Activated CD4-positive, alpha-beta memory T cell treated with anti-CD3 and anti-CD28 coated beads for 36 hours (primary cell): ENCODE measurements at regions not wholly inside any gene's neighbourhood (a gene's known extent, or its start where the extent isn't known, plus 50 kb on each side); places are given as distances from the start of the nearest gene placed in this dataset.
"Not testable (repeated sequence)": the region's sequence is repeated elsewhere in the genome, so short reads cannot be mapped to it uniquely, and the experiment has no call there.

Experiments used
- CTCF ChIA-PET: fragments of 350-600 bp; sonication (Branson Sonifier 250); formaldehyde crosslinking; loops from one replicate; lab custom pipeline; 2021; ENCODE audit warnings: antibody characterized with exemption, inconsistent platforms; lab: Charles Lee
- POLR2A ChIA-PET: fragments of 350-600 bp; sonication (Branson Sonifier 250); formaldehyde crosslinking; loops from one replicate; lab custom pipeline; 2021; ENCODE audit warnings: antibody characterized with exemption; lab: Charles Lee
- DNase-seq: peaks from one replicate; pipeline ENCODE4 v3.0.0-alpha.2; 2020
- H3K27ac Mint-ChIP-seq: one replicate; pipeline ENCODE4 v1.8.0; 2021; ENCODE audit warnings: mixed read lengths
- H3K27me3 Mint-ChIP-seq: one replicate; pipeline ENCODE4 v1.8.0; 2021; ENCODE audit warnings: mixed read lengths
- H3K36me3 Mint-ChIP-seq: one replicate; pipeline ENCODE4 v1.8.0; 2021; ENCODE audit warnings: mixed read lengths
- H3K4me1 Mint-ChIP-seq: one replicate; pipeline ENCODE4 v1.8.0; 2021; ENCODE audit warnings: low read depth, mixed read lengths
- H3K4me3 Mint-ChIP-seq: one replicate; pipeline ENCODE4 v1.8.0; 2021; ENCODE audit warnings: mild to moderate bottlenecking, mixed read lengths
- H3K9me3 Mint-ChIP-seq: one replicate; pipeline ENCODE4 v1.8.0; 2021; ENCODE audit warnings: mixed read lengths
- intact Hi-C: fragments of 100-400 bp; cut with micrococcal nuclease; formaldehyde crosslinking; loops from one replicate; pipeline ENCODE4 v1.15.1; 2023

GRCh38 chr21:9724542-9724941 is 796.8 kb upstream of the TPTE start:
- H3K27me3 Mint-ChIP-seq, H3K36me3 Mint-ChIP-seq, CTCF ChIA-PET, POLR2A ChIA-PET, H3K4me1 Mint-ChIP-seq, DNase-seq, H3K27ac Mint-ChIP-seq, H3K4me3 Mint-ChIP-seq, intact Hi-C loops: not testable (repeated sequence)
- peaks cover 18% of the 10 kb centered on the region for H3K9me3 Mint-ChIP-seq

- H3K27ac Mint-ChIP-seq, intact Hi-C loops, H3K4me3 Mint-ChIP-seq, DNase-seq, CTCF ChIA-PET, H3K36me3 Mint-ChIP-seq, H3K27me3 Mint-ChIP-seq, H3K4me1 Mint-ChIP-seq, POLR2A ChIA-PET: not testable (repeated sequence)
- peaks cover 20% of the 10 kb centered on the region for H3K9me3 Mint-ChIP-seq
These were observed 794.2 kb upstream of the TPTE start for GRCh38 chr21:9727187-9727586.

GRCh38 chr21:9728219-9728992 is 793.0 kb upstream of the TPTE start:
- intact Hi-C loops, CTCF ChIA-PET, POLR2A ChIA-PET, H3K27ac Mint-ChIP-seq, DNase-seq, H3K4me1 Mint-ChIP-seq, H3K27me3 Mint-ChIP-seq, H3K4me3 Mint-ChIP-seq, H3K36me3 Mint-ChIP-seq: not testable (repeated sequence)
- peaks cover 20% of the 10 kb centered on the region for H3K9me3 Mint-ChIP-seq

- Mint-ChIP-seq H3K27ac (no peak overlapping the region), H3K9me3 (peaks cover 13% of the 10 kb centered on the region), H3K36me3 (no peaks in the 10 kb centered on the region), H3K27me3 (no peaks in the 10 kb centered on the region), H3K4me3 (no peak overlapping the region), H3K4me1 (no peaks in the 10 kb centered on the region)
- DNase-seq: no peak
- intact Hi-C loops: no loop called here
- ChIA-PET POLR2A (no interaction called here), CTCF (no interaction called here)
These were observed 790.5 kb upstream of the TPTE start for GRCh38 chr21:9730866-9731265.

- H3K4me1 Mint-ChIP-seq, H3K27ac Mint-ChIP-seq, H3K36me3 Mint-ChIP-seq, POLR2A ChIA-PET, H3K4me3 Mint-ChIP-seq, intact Hi-C loops, DNase-seq, CTCF ChIA-PET, H3K27me3 Mint-ChIP-seq: not testable (repeated sequence)
- H3K9me3 Mint-ChIP-seq: peaks cover 13% of the 10 kb centered on the region
These were observed 790.1 kb upstream of the TPTE start for GRCh38 chr21:9731317-9731716.

GRCh38 chr21:9732605-9733004 is 788.8 kb upstream of the TPTE start:
- intact Hi-C loops, DNase-seq, H3K27ac Mint-ChIP-seq, H3K36me3 Mint-ChIP-seq, POLR2A ChIA-PET, H3K4me1 Mint-ChIP-seq, H3K27me3 Mint-ChIP-seq, H3K4me3 Mint-ChIP-seq, CTCF ChIA-PET: not testable (repeated sequence)
- H3K9me3 Mint-ChIP-seq: peaks cover 13% of the 10 kb centered on the region

GRCh38 chr21:9733761-9734558 is 787.4 kb upstream of the TPTE start:
- H3K4me3 Mint-ChIP-seq, H3K27ac Mint-ChIP-seq, H3K36me3 Mint-ChIP-seq, DNase-seq, POLR2A ChIA-PET, H3K4me1 Mint-ChIP-seq, H3K27me3 Mint-ChIP-seq, CTCF ChIA-PET, intact Hi-C loops: not testable (repeated sequence)
- peaks cover 15% of the 10 kb centered on the region for H3K9me3 Mint-ChIP-seq

GRCh38 chr21:9735421-9735961 is 785.9 kb upstream of the TPTE start:
- ChIA-PET POLR2A (no interaction called here), CTCF (no interaction called here)
- DNase-seq: no peak
- H3K27me3 Mint-ChIP-seq: no peaks in the 10 kb centered on the region
- peaks cover 23% of the 10 kb centered on the region for H3K9me3 Mint-ChIP-seq
- no peak overlapping the region for H3K4me3 Mint-ChIP-seq
- H3K27ac Mint-ChIP-seq: no peak overlapping the region
- no peaks in the 10 kb centered on the region for H3K36me3 Mint-ChIP-seq
- no peaks in the 10 kb centered on the region for H3K4me1 Mint-ChIP-seq
- intact Hi-C loops: no loop called here

GRCh38 chr21:9737301-9737700 is 784.1 kb upstream of the TPTE start:
- DNase-seq, CTCF ChIA-PET, H3K36me3 Mint-ChIP-seq, H3K27me3 Mint-ChIP-seq, H3K4me1 Mint-ChIP-seq, intact Hi-C loops, POLR2A ChIA-PET, H3K27ac Mint-ChIP-seq, H3K4me3 Mint-ChIP-seq: not testable (repeated sequence)
- peaks cover 30% of the 10 kb centered on the region for H3K9me3 Mint-ChIP-seq

GRCh38 chr21:9737871-9738515 is 783.4 kb upstream of the TPTE start:
- H3K27me3 Mint-ChIP-seq, DNase-seq, H3K36me3 Mint-ChIP-seq, POLR2A ChIA-PET, intact Hi-C loops, H3K4me3 Mint-ChIP-seq, H3K4me1 Mint-ChIP-seq, H3K27ac Mint-ChIP-seq: not testable (repeated sequence)
- H3K9me3 Mint-ChIP-seq: peaks cover 30% of the 10 kb centered on the region
- CTCF ChIA-PET: interaction anchor here (0.7 kb wide), 1 partner anchor 8 kb away, joined by 4 read pairs; no protein-coding TSS in a partner anchor

GRCh38 chr21:9738527-9738926 is 782.9 kb upstream of the TPTE start:
- POLR2A ChIA-PET: no interaction called here
- CTCF ChIA-PET: no interaction called here
- H3K36me3 Mint-ChIP-seq: no peaks in the 10 kb centered on the region
- H3K4me1 Mint-ChIP-seq: no peaks in the 10 kb centered on the region
- H3K9me3 Mint-ChIP-seq: peaks cover 30% of the 10 kb centered on the region
- no peak overlapping the region for H3K27ac Mint-ChIP-seq
- intact Hi-C loops: no loop called here
- no peak overlapping the region for H3K4me3 Mint-ChIP-seq
- H3K27me3 Mint-ChIP-seq: no peaks in the 10 kb centered on the region
- no peak for DNase-seq

- Mint-ChIP-seq H3K9me3 (peaks cover 30% of the 10 kb centered on the region), H3K36me3 (no peaks in the 10 kb centered on the region), H3K4me1 (no peaks in the 10 kb centered on the region), H3K27ac (no peak overlapping the region), H3K27me3 (no peaks in the 10 kb centered on the region), H3K4me3 (no peak overlapping the region)
- POLR2A ChIA-PET: no interaction called here
- CTCF ChIA-PET: no interaction called here
- no peak for DNase-seq
- intact Hi-C loops: no loop called here
These were observed 782.1 kb upstream of the TPTE start for GRCh38 chr21:9739240-9739639.
